Ascending aorta (tissue), 2 donors: ENCODE measurements at regions not wholly inside any gene's neighbourhood (a gene's known extent, or its start where the extent isn't known, plus 50 kb on each side); places are given as distances from the start of the nearest gene placed in this dataset.

Experiments used
- DNase-seq, 2 donors: peaks; one replicate each; pipeline ENCODE4 v3.0.0-alpha.2; 2019; ENCODE audit warnings: low spot score in 2 of 2
- H3K27ac ChIP-seq, 2 donors: fragments of 200-600 bp; sonication (generic); one replicate each; pipeline ENCODE4 v1.5.1; 2016 to 2017; ENCODE audit warnings: mild to moderate bottlenecking in 1 of 2
- H3K27me3 ChIP-seq: fragments of 200-600 bp; sonication (generic); one replicate; pipeline ENCODE4 v1.5.1; 2017
- H3K36me3 ChIP-seq, 2 donors: fragments of 200-600 bp; sonication (generic); one replicate each; pipeline ENCODE4 v1.5.1; 2016
- H3K4me1 ChIP-seq, 2 donors: fragments of 200-600 bp; sonication (generic); one replicate each; pipeline ENCODE4 v1.5.1; 2016 to 2017; ENCODE audit warnings: mild to moderate bottlenecking in 1 of 2
- H3K4me3 ChIP-seq, 2 donors: fragments of 200-600 bp; sonication (generic); one replicate each; pipeline ENCODE4 v1.5.1; 2016 to 2017; ENCODE audit warnings: mild to moderate bottlenecking in 1 of 2
- H3K9me3 ChIP-seq, 2 donors: fragments of 200-600 bp; sonication (generic); one replicate each; pipeline ENCODE4 v1.5.1; 2016
- CTCF ChIP-seq, 3 experiments: fragments of 200-600 bp in 2 of 3; fragments of 450-650 bp in 1 of 3; sonication (generic) in 2 of 3; IDR thresholded peaks; one replicate each; pipeline ENCODE4 v1.5.1; 2016 to 2019; ENCODE audit warnings: antibody characterized with exemption in 3 of 3, mild to moderate bottlenecking in 1 of 3, moderate library complexity in 1 of 3
- intact Hi-C: fragments of 100-400 bp; cut with DNase I; formaldehyde crosslinking; loops from one replicate; pipeline ENCODE4 v1.15.1; 2023

DNA sequence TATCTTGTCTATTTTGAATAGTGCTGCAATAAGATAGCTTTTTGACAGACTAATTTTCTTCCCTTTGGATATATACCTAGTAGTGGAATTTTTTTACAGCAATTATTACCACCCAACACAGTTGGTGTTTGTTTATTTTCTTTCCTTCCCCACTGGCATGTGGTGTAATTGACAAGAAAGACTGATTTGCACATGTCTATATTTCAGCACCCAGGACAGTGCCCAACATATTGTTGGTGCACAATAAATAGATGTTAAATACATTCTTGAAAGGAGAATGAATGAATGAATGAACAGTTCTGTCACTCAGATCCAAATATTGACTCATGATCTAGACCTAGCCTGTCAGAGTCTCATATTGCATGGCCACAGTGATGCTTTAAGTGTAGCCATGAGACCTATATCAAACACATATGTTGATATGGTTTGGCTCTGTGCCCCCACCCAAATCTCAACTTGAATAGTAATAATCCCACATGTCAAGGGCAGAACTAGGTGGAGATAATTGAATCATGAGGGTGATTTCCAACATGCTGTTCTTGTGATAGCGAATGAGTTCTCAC, 538.2 kb downstream of the NYAP2 start:
- DNase-seq, result no peak
- Histone ChIP-seq H3K27ac (no peak overlapping the region), H3K4me3 (no peak overlapping the region), H3K9me3 (no peaks in the 10 kb centered on the region), H3K27me3 (no peaks in the 10 kb centered on the region), H3K36me3 (no peaks in the 10 kb centered on the region), H3K4me1 (no peaks in the 10 kb centered on the region)
- intact Hi-C loops, result no loop called here
- no peak for TF ChIP-seq CTCF (IDR thresholded peaks at IDR 0.05)

DNA sequence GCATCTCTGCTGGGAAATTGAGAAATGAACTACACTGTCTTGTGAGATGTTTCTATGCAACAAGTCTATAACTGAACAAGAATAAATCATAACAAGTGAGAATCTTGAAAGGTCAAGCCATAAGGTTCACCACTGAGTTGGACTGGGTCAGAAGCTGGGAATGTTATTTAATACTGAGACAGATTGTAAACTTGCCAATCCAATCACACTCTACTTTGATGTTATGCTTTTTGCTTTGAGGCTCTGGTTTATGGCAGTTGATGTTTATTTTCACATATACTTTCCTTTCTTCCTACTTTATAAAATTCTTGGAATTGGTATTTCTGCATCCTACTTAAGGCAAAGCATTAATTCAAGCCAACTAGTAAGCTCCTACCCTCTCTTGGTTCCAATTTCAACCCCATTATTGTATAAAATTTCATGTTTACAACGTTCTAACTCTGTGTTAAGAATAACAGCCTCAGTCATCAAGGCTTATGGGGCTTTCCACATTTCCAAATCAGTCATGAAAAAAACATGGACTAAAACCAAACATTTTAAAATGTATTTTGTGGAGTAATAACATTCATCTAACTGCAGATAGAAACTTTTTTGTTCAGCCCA, 533.4 kb downstream of the NYAP2 start:
- H3K9me3 ChIP-seq, result no peaks in the 10 kb centered on the region
- intact Hi-C loops, result no loop called here
- H3K4me1 ChIP-seq, result peaks cover 0 to 13% of the 10 kb centered on the region in 2 donors
- no peak overlapping the region for H3K27ac ChIP-seq
- H3K4me3 ChIP-seq, result no peak overlapping the region
- no peak for DNase-seq
- TF ChIP-seq CTCF (IDR thresholded peaks at IDR 0.05), result no peak
- H3K36me3 ChIP-seq, result no peaks in the 10 kb centered on the region
- H3K27me3 ChIP-seq, result no peaks in the 10 kb centered on the region

DNA sequence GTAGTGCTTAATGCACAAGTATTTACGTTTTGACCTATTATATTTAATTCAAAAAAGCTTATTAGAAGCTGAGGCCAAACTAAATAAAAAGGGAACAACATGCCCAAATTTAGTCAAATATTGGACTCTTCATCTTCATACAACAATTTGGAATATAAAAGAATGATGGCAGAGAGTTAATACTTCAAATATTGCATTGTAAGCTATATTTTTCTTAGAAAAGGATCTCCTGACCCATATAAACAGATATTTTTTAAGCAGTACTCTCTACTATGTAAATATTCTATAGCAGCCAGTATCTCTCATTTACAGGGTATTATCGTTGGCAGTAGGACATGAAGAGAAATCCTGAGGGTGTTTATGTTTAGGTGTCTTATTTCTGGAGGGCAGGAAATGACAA, 531.2 kb downstream of the NYAP2 start:
- Histone ChIP-seq H3K4me3 (no peak overlapping the region), H3K9me3 (no peaks in the 10 kb centered on the region), H3K27me3 (no peaks in the 10 kb centered on the region), H3K27ac (peak overlapping the region in 1 of 2 donors; percentile 44), H3K4me1 (peaks cover 0 to 13% of the 10 kb centered on the region in 2 donors), H3K36me3 (no peaks in the 10 kb centered on the region)
- intact Hi-C loops, result no loop called here
- no peak for DNase-seq
- TF ChIP-seq CTCF (IDR thresholded peaks at IDR 0.05), result no peak

DNA sequence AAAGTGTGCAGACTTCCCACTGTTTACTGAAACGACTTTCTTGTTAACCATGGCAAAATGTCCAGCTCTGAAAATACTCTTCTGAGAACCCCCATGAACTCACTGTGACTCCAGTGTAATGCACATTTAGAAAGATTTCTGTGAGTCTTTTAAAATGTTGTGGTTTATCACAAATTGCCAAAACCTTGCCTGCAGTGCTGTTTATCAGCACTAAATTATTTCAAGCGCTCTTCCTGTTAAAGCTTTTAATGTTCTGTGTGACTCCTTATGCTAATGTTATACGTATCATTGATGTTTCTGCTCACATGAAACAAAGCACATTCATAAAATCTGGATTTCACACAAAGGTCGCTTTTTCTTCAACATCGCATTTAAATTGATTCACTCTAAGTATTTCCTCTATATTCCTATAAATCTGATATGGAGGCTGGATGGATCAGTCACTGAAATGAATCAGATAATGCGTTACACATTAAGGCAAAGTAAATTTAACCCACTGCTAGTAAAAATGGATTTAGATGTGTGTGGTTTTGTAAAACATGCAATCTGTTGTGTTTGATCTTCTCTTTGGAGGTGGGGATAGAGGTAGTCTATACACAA, 521.2 kb downstream of the NYAP2 start:
- Histone ChIP-seq H3K4me1 (peaks cover 0 to 8% of the 10 kb centered on the region in 2 donors), H3K27ac (no peak overlapping the region), H3K27me3 (no peaks in the 10 kb centered on the region), H3K36me3 (no peaks in the 10 kb centered on the region), H3K9me3 (peaks cover 0 to 10% of the 10 kb centered on the region in 2 donors), H3K4me3 (no peak overlapping the region)
- intact Hi-C loops, result no loop called here
- TF ChIP-seq CTCF (IDR thresholded peaks at IDR 0.05), result no peak
- DNase-seq, result no peak

GRCh38 chr2:225916692-225917091, 517.2 kb downstream of the NYAP2 start:
- H3K4me1 ChIP-seq, result no peaks in the 10 kb centered on the region
- H3K9me3 ChIP-seq, result peaks cover 0 to 10% of the 10 kb centered on the region in 2 donors
- H3K27me3 ChIP-seq, result no peaks in the 10 kb centered on the region
- no peak for TF ChIP-seq CTCF (IDR thresholded peaks at IDR 0.05)
- H3K36me3 ChIP-seq, result no peaks in the 10 kb centered on the region
- DNase-seq, result no peak
- H3K27ac ChIP-seq, result no peak overlapping the region
- no peak overlapping the region for H3K4me3 ChIP-seq
- intact Hi-C loops, result no loop called here
